Spleen (tissue), 7 donors: ENCODE measurements at regions not wholly inside any gene's neighbourhood (a gene's known extent, or its start where the extent isn't known, plus 50 kb on each side); places are given as distances from the start of the nearest gene placed in this dataset.

Experiments
- POLR2A ChIP-seq, 3 donors: fragments of 450-650 bp; IDR thresholded peaks; one replicate each; pipeline ENCODE4 v1.5.1; 2017; ENCODE audit warnings: antibody characterized with exemption in 3 of 3, mild to moderate bottlenecking in 1 of 3
- TF ChIP-seq, protein P1 (sequence below), 11 experiments: fragments of 200-600 bp in 7 of 11; fragments of 450-650 bp in 4 of 11; sonication (generic) in 4 of 11; IDR thresholded peaks in 8 of 11; conservative IDR thresholded peaks in 3 of 11; 1 replicate in 7 of 11; 2 replicates in 4 of 11; pipeline versions ENCODE4 v1.4.0 to v1.8.0; 2016 to 2021; ENCODE audit warnings: antibody characterized with exemption in 11 of 11, inconsistent platforms in 4 of 11, mild to moderate bottlenecking in 1 of 11
- donor health status: DM: no; HTN: no; CAD: no; lungs with moderate emphysema.
- donor health status: DM: no; HTN: no; CAD: no.
- donor health status: DM: no; HTN: no; CAD: no.

GRCh38 chr1:229170274-229170673 is 100.6 kb upstream of the RAB4A start:
- TF ChIP-seq, protein P1, sequence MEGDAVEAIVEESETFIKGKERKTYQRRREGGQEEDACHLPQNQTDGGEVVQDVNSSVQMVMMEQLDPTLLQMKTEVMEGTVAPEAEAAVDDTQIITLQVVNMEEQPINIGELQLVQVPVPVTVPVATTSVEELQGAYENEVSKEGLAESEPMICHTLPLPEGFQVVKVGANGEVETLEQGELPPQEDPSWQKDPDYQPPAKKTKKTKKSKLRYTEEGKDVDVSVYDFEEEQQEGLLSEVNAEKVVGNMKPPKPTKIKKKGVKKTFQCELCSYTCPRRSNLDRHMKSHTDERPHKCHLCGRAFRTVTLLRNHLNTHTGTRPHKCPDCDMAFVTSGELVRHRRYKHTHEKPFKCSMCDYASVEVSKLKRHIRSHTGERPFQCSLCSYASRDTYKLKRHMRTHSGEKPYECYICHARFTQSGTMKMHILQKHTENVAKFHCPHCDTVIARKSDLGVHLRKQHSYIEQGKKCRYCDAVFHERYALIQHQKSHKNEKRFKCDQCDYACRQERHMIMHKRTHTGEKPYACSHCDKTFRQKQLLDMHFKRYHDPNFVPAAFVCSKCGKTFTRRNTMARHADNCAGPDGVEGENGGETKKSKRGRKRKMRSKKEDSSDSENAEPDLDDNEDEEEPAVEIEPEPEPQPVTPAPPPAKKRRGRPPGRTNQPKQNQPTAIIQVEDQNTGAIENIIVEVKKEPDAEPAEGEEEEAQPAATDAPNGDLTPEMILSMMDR (IDR thresholded peaks at IDR 0.05 in 8 of 11, conservative IDR thresholded peaks at IDR 0.05 in 3 of 11) = no peak
- TF ChIP-seq POLR2A (IDR thresholded peaks at IDR 0.05) = no peak
